ENCODE measurements at regions not wholly inside any gene's neighbourhood (a gene's known extent, or its start where the extent isn't known, plus 50 kb on each side); places are given as distances from the start of the nearest gene placed in this dataset.

DNA sequence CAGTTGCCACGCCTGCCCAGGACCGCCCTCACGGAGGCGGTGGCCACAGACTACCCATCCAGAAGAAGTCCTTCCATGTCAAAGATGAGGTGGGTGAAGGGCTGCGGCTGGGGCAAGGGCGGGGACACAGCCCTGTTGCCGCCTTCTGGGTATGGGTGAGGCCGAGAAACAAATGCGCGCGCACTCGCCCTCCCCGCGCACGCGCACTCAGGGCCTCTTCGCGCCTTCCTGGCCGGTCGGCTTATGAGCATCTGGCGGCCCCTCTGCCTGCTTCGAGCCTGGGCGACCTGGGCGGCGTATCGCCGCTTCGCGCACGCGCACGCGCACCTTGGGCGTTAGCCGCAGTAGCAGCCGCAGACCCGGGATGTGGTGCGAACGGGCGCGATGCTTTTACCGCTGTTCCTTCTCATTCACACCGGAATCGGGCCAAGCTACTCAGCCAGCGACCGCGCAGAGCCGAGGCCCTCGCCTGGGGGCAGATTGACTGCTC is 931.7 kb downstream of the NLGN4Y start:
- H3K4me3 Mint-ChIP-seq = peak overlapping the region; percentile 28
- peak; percentile 33 for DNase-seq

DNA sequence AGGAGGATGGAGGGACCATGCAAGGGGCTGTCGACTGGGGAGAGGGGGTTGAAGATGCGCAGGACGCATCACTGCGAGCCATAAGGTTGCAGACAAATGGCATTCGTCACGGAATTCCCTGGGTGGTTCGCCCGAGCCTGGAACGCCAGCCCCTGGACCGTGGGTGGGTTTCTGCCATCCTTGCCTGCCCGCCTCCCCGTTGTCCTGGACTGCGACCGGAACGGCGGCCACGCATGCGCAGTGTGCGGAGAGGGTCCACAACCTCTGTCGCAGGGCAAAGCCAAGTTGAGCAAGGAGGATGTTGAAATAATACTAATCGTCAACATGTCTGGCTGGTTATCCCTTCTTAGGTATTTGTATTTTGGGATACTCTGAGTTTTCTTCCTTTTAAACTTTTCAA is 932.2 kb downstream of the NLGN4Y start:
- no peak for ATAC-seq (ENCODE audit: low read depth)
- CTCF ChIA-PET = no interaction called here

More for the DNA sequence above, 931.7 kb downstream of the NLGN4Y start:
- peak; percentile 86 for ATAC-seq (ENCODE audit: low read depth)
- intact Hi-C loops (cut with micrococcal nuclease) = no loop called here
- Mint-ChIP-seq H3K27me3 (no peaks in the 10 kb centered on the region), H3K36me3 (ENCODE audit: low read depth) (no peaks in the 10 kb centered on the region), H3K9me3 (no peaks in the 10 kb centered on the region), H3K4me1 (no peaks in the 10 kb centered on the region), H3K27ac (no peak overlapping the region)
- ChIA-PET CTCF (no interaction called here), POLR2A (no interaction called here)
- TF ChIP-seq, protein P1, sequence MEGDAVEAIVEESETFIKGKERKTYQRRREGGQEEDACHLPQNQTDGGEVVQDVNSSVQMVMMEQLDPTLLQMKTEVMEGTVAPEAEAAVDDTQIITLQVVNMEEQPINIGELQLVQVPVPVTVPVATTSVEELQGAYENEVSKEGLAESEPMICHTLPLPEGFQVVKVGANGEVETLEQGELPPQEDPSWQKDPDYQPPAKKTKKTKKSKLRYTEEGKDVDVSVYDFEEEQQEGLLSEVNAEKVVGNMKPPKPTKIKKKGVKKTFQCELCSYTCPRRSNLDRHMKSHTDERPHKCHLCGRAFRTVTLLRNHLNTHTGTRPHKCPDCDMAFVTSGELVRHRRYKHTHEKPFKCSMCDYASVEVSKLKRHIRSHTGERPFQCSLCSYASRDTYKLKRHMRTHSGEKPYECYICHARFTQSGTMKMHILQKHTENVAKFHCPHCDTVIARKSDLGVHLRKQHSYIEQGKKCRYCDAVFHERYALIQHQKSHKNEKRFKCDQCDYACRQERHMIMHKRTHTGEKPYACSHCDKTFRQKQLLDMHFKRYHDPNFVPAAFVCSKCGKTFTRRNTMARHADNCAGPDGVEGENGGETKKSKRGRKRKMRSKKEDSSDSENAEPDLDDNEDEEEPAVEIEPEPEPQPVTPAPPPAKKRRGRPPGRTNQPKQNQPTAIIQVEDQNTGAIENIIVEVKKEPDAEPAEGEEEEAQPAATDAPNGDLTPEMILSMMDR (IDR thresholded peaks at IDR 0.05) = no peak

DNA sequence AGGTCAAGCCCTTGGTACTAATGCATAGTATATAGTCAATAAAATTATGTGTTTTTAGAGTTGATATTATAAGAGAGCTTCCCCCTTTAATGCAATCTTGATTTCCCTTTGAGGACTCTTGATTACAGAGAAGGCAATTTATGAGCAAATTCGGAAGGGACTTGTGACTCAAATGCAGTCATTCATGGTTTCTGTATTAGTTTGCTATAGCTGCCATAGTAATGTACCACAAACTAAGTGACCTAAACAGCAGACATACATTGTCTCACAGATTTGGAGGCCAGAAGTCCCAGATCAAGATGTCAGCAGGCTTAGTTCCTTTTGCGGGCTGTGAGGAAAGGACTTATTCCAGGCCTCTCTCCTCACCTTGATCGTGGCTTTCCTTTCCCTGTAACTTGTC is 933.4 kb downstream of the NLGN4Y start:
- H3K36me3 Mint-ChIP-seq (ENCODE audit: low read depth) = no peaks in the 10 kb centered on the region
- CTCF ChIA-PET = no interaction called here

More for the DNA sequence above, 932.2 kb downstream of the NLGN4Y start:
- Mint-ChIP-seq H3K27me3 (no peaks in the 10 kb centered on the region), H3K4me3 (peak overlapping the region; percentile 28), H3K27ac (no peak overlapping the region), H3K36me3 (ENCODE audit: low read depth) (no peaks in the 10 kb centered on the region), H3K9me3 (no peaks in the 10 kb centered on the region), H3K4me1 (no peaks in the 10 kb centered on the region)
- DNase-seq = no peak
- intact Hi-C loops (cut with micrococcal nuclease) = no loop called here
- TF ChIP-seq, protein P1 (IDR thresholded peaks at IDR 0.05) = no peak
- POLR2A ChIA-PET = no interaction called here

DNA sequence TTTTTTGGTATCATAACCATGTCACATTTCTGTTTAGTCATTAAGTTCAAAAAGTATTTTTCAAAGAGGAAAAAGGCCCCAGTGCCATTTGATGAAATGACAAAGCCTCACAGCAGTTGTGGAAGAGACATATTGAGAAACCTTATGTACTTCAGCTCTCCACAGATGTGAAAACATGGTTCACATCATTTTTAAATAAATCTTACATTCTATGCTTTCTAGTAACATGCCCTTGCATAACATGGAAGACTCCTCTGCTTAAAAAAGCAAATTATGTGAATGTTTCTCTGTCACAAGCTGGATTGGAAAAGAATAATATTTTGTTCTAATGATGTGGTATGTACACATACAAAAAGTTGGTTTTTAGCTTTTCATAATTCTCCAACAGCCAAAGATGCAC is 934.1 kb downstream of the NLGN4Y start:
- intact Hi-C loops (cut with micrococcal nuclease) = no loop called here
- no peak overlapping the region for H3K4me3 Mint-ChIP-seq
- H3K36me3 Mint-ChIP-seq (ENCODE audit: low read depth) = no peaks in the 10 kb centered on the region
- no peak for DNase-seq
- no peak for ATAC-seq (ENCODE audit: low read depth)
- no peak overlapping the region for H3K27ac Mint-ChIP-seq
- CTCF ChIA-PET = no interaction called here
- H3K27me3 Mint-ChIP-seq = no peaks in the 10 kb centered on the region
- TF ChIP-seq, protein P1 (IDR thresholded peaks at IDR 0.05) = no peak
- no peaks in the 10 kb centered on the region for H3K9me3 Mint-ChIP-seq
- POLR2A ChIA-PET = no interaction called here
- no peaks in the 10 kb centered on the region for H3K4me1 Mint-ChIP-seq

More for the DNA sequence above, 933.4 kb downstream of the NLGN4Y start:
- Mint-ChIP-seq H3K9me3 (no peaks in the 10 kb centered on the region), H3K27me3 (no peaks in the 10 kb centered on the region), H3K4me3 (no peak overlapping the region), H3K27ac (no peak overlapping the region), H3K4me1 (no peaks in the 10 kb centered on the region)
- TF ChIP-seq, protein P1 (IDR thresholded peaks at IDR 0.05) = no peak
- intact Hi-C loops (cut with micrococcal nuclease) = no loop called here
- ATAC-seq (ENCODE audit: low read depth) = no peak
- DNase-seq = no peak
- POLR2A ChIA-PET = no interaction called here

DNA sequence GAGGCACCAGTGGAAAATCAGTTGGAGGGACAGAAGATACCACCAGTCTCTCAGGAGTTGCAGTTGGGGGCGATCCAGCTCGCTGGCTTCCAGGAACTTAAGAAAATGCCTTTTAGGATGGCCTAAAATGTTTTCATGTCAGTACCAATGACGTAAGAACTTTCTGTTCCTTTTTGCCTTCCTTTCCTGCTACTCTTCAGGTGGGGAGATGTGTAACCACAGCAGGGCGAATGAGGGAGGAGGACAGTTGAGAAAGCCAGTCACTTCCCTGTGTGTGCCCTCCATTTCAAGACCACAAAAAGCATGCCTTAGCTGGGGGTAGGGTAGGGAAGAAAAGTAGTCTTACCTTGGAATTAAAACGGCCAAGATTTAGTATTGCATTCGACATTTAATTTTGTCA is 941.6 kb downstream of the NLGN4Y start:
- peaks cover 5% of the 10 kb centered on the region for H3K4me1 Mint-ChIP-seq
- no peaks in the 10 kb centered on the region for H3K9me3 Mint-ChIP-seq
- H3K36me3 Mint-ChIP-seq (ENCODE audit: low read depth) = no peaks in the 10 kb centered on the region
- no peak overlapping the region for H3K27ac Mint-ChIP-seq
- ATAC-seq (ENCODE audit: low read depth) (no peak), DNase-seq (no peak)
- intact Hi-C loops (cut with micrococcal nuclease) = no loop called here
- H3K27me3 Mint-ChIP-seq = no peaks in the 10 kb centered on the region
- POLR2A ChIA-PET = no interaction called here
- H3K4me3 Mint-ChIP-seq = no peak overlapping the region
- TF ChIP-seq, protein P1 (IDR thresholded peaks at IDR 0.05) = no peak
- CTCF ChIA-PET = no interaction called here

Measured in activated B cell treated with CpG ODN at 0.5 μM for 24 hours (primary cell).